NT2/D1 (cell line): ENCODE measurements at regions not wholly inside any gene's neighbourhood (a gene's known extent, or its start where the extent isn't known, plus 50 kb on each side); places are given as distances from the start of the nearest gene placed in this dataset.

ENCODE experiments used
- SUZ12 ChIP-seq: IDR thresholded peaks from 2 replicates; pipeline ENCODE4 v1.6.1; 2011; ENCODE audit not compliant: insufficient read length, insufficient read depth; ENCODE audit errors: extremely low read depth
- YY1 ChIP-seq: IDR thresholded peaks from 2 replicates; pipeline ENCODE4 v1.6.1; 2011; ENCODE audit not compliant: insufficient read length, insufficient read depth
- ZNF274 ChIP-seq: IDR thresholded peaks from 2 replicates; pipeline ENCODE4 v1.6.1; 2011; ENCODE audit warnings: mild to moderate bottlenecking, low read depth, low read length

GRCh38 chr2:64274399-64275173 lies 130.4 kb upstream of the PELI1 start:
- no peak for TF ChIP-seq ZNF274
- no peak for TF ChIP-seq YY1
- no peak for TF ChIP-seq SUZ12
